ENCODE measurements at regions not wholly inside any gene's neighbourhood (a gene's known extent, or its start where the extent isn't known, plus 50 kb on each side); places are given as distances from the start of the nearest gene placed in this dataset.

- no peak for TF ChIP-seq EP300 (IDR thresholded peaks at IDR 0.05)
- TF ChIP-seq CTCF (IDR thresholded peaks at IDR 0.05): no peak
- no peak for TF ChIP-seq POLR2AphosphoS5 (IDR thresholded peaks at IDR 0.05)
- TF ChIP-seq POLR2A (IDR thresholded peaks at IDR 0.05): no peak
Measured at GRCh38 chr4:85423431-85423830, 51.5 kb upstream of the ARHGAP24 start.
